C4-2B (cell line): ENCODE measurements at regions not wholly inside any gene's neighbourhood (a gene's known extent, or its start where the extent isn't known, plus 50 kb on each side); places are given as distances from the start of the nearest gene placed in this dataset.

ENCODE experiments used
- CTCF ChIP-seq: fragments of 450-650 bp; conservative IDR thresholded peaks from 2 replicates; pipeline ENCODE4 v1.5.1; 2017; ENCODE audit warnings: mild to moderate bottlenecking
- ZFX ChIP-seq: fragments of 450-650 bp; IDR thresholded peaks from 2 replicates; pipeline ENCODE4 v1.6.1; 2017

DNA sequence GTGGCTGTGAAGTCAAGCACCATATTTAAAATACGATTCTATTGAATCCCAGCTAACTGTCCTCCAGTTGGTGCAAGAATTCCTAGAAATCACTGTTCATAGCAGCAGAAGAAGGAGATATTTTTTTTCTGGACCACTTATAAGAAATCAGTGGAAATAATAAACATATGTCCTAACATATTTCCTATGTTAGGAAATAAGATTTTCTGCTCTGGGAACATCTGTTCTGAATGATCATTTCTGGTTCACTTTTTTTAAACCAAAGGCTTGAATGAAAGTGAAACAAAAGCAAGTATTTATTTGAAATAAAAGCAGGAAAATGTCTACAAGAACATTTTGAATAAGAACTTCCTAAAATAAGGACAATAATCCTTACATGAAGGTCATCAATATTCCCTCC, 138.9 kb upstream of the RALGAPA2 start:
- TF ChIP-seq CTCF, result no peak
- TF ChIP-seq ZFX, result no peak
